GM12865 (cell line): ENCODE measurements at regions not wholly inside any gene's neighbourhood (a gene's known extent, or its start where the extent isn't known, plus 50 kb on each side); places are given as distances from the start of the nearest gene placed in this dataset.

ENCODE experiments used
- DNase-seq: peaks from one replicate; pipeline ENCODE4 v3.0.0; 2010; ENCODE audit warnings: low read depth
- H3K4me3 ChIP-seq: 2 replicates; pipeline ENCODE4 v1.5.1; 2011; ENCODE audit warnings: mild to moderate bottlenecking, low read depth, low read length, control low read depth
- TF ChIP-seq, protein P1 (sequence below): IDR thresholded peaks from 2 replicates; pipeline ENCODE4 v1.5.1; 2011; ENCODE audit warnings: low read length, control low read depth, low read depth, inconsistent platforms; ENCODE audit not compliant: insufficient read depth; ENCODE audit errors: missing control alignments

DNA sequence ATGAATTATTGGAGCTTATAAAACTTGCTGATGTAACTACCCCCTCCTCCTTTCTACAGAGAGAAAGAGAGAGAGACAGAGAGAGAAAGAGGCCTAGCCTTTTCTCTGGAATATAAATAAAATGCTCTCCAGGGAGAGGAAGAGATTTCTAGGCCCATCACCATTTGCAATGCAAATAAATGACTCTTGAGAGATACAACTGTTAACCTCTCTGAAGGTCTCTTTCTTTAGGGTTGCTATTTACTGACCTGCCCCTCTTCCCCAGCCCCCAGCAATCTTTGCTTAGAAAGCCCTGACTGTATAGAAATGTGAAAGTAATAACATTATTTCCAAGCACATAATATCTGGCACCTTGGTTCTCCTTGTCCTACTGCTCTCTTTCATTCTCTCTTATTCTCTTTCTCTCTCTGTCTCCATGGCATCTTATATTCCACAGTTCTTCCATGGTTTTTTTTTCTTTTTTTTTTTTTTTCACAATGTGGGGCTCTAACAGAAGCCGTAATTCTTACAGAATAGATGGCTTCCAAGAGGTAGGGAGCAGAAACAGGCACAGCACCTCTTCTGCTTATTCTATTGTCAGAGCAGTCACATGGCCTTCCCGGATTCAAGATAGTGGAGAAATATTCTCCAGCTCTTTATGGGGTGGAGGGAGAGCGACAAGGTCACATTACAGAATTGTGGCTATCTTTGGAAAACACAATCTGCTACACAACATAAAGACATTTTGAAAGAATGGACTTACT is 1087.9 kb upstream of the NUDT12 start:
- no peak for DNase-seq
- TF ChIP-seq, protein P1, sequence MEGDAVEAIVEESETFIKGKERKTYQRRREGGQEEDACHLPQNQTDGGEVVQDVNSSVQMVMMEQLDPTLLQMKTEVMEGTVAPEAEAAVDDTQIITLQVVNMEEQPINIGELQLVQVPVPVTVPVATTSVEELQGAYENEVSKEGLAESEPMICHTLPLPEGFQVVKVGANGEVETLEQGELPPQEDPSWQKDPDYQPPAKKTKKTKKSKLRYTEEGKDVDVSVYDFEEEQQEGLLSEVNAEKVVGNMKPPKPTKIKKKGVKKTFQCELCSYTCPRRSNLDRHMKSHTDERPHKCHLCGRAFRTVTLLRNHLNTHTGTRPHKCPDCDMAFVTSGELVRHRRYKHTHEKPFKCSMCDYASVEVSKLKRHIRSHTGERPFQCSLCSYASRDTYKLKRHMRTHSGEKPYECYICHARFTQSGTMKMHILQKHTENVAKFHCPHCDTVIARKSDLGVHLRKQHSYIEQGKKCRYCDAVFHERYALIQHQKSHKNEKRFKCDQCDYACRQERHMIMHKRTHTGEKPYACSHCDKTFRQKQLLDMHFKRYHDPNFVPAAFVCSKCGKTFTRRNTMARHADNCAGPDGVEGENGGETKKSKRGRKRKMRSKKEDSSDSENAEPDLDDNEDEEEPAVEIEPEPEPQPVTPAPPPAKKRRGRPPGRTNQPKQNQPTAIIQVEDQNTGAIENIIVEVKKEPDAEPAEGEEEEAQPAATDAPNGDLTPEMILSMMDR: no peak
- no peak overlapping the region for H3K4me3 ChIP-seq

GRCh38 chr5:104646416-104646815 is 1083.8 kb upstream of the NUDT12 start:
- no peak overlapping the region for H3K4me3 ChIP-seq
- TF ChIP-seq, protein P1: no peak
- no peak for DNase-seq

DNA sequence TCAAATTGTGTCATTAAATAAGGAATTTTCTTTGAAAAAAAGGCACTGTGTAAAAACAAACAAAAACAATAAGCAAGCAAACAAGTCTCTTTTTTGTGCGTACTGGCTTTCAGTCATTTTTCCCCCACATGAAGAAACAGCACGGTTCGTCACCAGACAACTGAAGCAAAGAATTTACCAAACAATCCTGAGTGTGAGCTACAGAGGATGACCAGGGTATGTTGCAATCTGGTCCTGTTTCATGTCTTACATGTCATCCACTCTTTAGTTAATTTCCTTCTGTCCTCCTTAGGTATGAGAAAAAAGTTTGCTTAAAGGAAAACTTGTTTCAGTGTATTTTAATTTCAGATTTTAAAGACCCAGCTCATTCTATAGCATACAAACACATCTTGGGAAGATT is 1080.7 kb upstream of the NUDT12 start:
- no peak overlapping the region for H3K4me3 ChIP-seq
- TF ChIP-seq, protein P1: no peak
- DNase-seq: no peak

DNA sequence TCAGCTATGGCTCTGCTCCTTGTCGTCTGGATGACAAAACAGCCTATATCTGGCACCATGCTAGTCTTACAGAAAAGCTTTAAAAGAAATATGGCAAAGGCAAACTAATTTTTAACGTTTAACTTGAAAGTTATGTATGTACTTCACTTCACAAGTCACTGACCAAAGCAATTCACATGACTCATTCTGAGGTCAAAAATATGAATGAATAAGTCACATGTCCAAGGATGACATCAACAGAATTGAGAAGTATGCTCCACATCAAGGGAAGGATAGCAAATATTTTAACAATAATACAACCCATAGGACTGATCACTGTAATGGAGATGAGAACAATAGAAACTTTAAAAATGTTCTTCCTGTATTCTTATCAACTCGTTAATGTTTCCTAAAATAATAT is 1072.6 kb upstream of the NUDT12 start:
- no peak overlapping the region for H3K4me3 ChIP-seq
- TF ChIP-seq, protein P1: no peak
- DNase-seq: no peak

DNA sequence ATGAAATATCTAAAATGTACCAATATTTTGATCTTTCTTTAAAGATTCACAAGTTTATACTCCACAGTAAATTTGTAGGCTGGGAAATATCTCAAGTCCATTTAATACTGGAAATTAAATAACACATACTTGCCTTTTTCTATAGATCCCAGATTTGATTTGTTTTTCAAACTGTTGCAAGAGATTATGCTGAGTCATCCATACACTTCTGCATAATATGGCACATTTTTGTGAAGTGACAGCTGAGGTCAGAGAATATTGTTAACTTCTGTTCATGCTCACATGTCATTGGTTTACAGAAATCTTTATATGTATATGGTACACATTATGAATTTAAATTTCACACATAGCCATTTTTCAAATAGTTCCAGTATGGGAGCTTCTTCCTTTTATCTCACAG is 1066.3 kb upstream of the NUDT12 start:
- no peak overlapping the region for H3K4me3 ChIP-seq
- DNase-seq: no peak
- TF ChIP-seq, protein P1: no peak

GRCh38 chr5:104626122-104626521 is 1063.5 kb upstream of the NUDT12 start:
- no peak overlapping the region for H3K4me3 ChIP-seq
- no peak for DNase-seq
- TF ChIP-seq, protein P1: no peak

DNA sequence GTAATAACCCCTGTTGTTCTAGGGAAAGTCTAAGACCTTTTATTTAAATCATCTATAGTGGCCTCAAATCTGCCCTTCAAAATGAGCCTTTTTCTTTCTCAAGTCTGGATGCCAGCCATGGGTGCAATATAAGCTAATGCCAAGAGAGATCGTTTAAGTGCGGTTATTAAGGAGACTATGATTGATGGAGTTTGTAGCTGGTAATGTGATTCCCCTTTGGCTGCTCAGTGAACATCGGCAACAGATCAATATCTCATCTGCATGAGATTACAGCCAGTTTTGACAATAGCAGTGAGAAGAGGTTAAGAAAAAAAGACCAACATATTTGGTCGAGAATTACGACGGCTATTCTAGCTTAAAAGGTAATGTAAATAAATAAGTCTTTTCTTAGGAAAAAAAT is 1049.4 kb upstream of the NUDT12 start:
- no peak for DNase-seq
- TF ChIP-seq, protein P1: no peak
- no peak overlapping the region for H3K4me3 ChIP-seq
